ENCODE measurements at regions not wholly inside any gene's neighbourhood (a gene's known extent, or its start where the extent isn't known, plus 50 kb on each side); places are given as distances from the start of the nearest gene placed in this dataset.

- TF ChIP-seq POLR2A (IDR thresholded peaks at IDR 0.05) (no peak), CTCF (IDR thresholded peaks at IDR 0.05) (no peak), EP300 (IDR thresholded peaks at IDR 0.05) (no peak)
Measured at GRCh38 chr16:87185983-87186382, 131.2 kb downstream of the C16orf95 start.

All from ovary (tissue), 3 donors.